HG03064 (cell line): ENCODE measurements at regions not wholly inside any gene's neighbourhood (a gene's known extent, or its start where the extent isn't known, plus 50 kb on each side); places are given as distances from the start of the nearest gene placed in this dataset.

Source experiments
- ATAC-seq: cut with Tn5 transposase; IDR thresholded peaks from one replicate; pipeline ENCODE4 v1.9.1; 2021; ENCODE audit warnings: low read depth; ENCODE audit not compliant: unreplicated experiment

GRCh38 chr22:49538006-49538405, 289.7 kb downstream of the BRD1 start:
- no peak for ATAC-seq

- ATAC-seq = no peak
Measured at GRCh38 chr22:49536571-49537131, 291.0 kb downstream of the BRD1 start.

GRCh38 chr22:49535527-49536125, 292.0 kb downstream of the BRD1 start:
- ATAC-seq = no peak

- ATAC-seq = no peak
Measured at GRCh38 chr22:49535126-49535525, 292.5 kb downstream of the BRD1 start.

GRCh38 chr22:49534386-49534785, 293.3 kb downstream of the BRD1 start:
- ATAC-seq = no peak

- ATAC-seq = no peak
Measured at GRCh38 chr22:49533886-49534285, 293.8 kb downstream of the BRD1 start.

- no peak for ATAC-seq
Measured at GRCh38 chr22:49532869-49533802, 294.5 kb downstream of the BRD1 start.

- no peak for ATAC-seq
Measured at GRCh38 chr22:49531368-49531791, 296.3 kb downstream of the BRD1 start.

GRCh38 chr22:49530671-49531367, 296.9 kb downstream of the BRD1 start:
- no peak for ATAC-seq

- no peak for ATAC-seq
Measured at GRCh38 chr22:49528420-49528720, 299.3 kb downstream of the BRD1 start.

GRCh38 chr22:49527611-49528419, 299.9 kb downstream of the BRD1 start:
- ATAC-seq = no peak

GRCh38 chr22:49525801-49526535, 301.7 kb downstream of the BRD1 start:
- ATAC-seq = no peak

- ATAC-seq = no peak
Measured at GRCh38 chr22:49525360-49525759, 302.3 kb downstream of the BRD1 start.

GRCh38 chr22:49524362-49524761, 303.3 kb downstream of the BRD1 start:
- ATAC-seq = no peak

- ATAC-seq = no peak
Measured at GRCh38 chr22:49523374-49524008, 304.2 kb downstream of the BRD1 start.

- no peak for ATAC-seq
Measured at GRCh38 chr22:49522582-49523373, 304.9 kb downstream of the BRD1 start.

- no peak for ATAC-seq
Measured at GRCh38 chr22:49521787-49522224, 305.9 kb downstream of the BRD1 start.

- ATAC-seq = no peak
Measured at GRCh38 chr22:49519117-49519737, 308.4 kb downstream of the BRD1 start.
